Endodermal cell (in vitro differentiated cells): ENCODE measurements at regions not wholly inside any gene's neighbourhood (a gene's known extent, or its start where the extent isn't known, plus 50 kb on each side); places are given as distances from the start of the nearest gene placed in this dataset.

Experiments used
- DNase-seq: peaks from one replicate; pipeline ENCODE4 v3.0.0-alpha.2; 2017
- H3K27ac ChIP-seq: 2 replicates; pipeline ENCODE4 v1.5.1; 2013; ENCODE audit warnings: mild to moderate bottlenecking, low read depth, low read length, moderate library complexity
- H3K27me3 ChIP-seq: 2 replicates; pipeline ENCODE4 v1.6.1; 2013; ENCODE audit warnings: mild to moderate bottlenecking, low read length, moderate library complexity; ENCODE audit not compliant: insufficient read depth, control insufficient read depth, poor library complexity, severe bottlenecking
- H3K36me3 ChIP-seq: 2 replicates; pipeline ENCODE4 v1.7.0; 2013; ENCODE audit warnings: mild to moderate bottlenecking, low read length, moderate library complexity; ENCODE audit not compliant: control insufficient read depth, insufficient read depth
- H3K4me1 ChIP-seq: one replicate; pipeline ENCODE4 v1.7.0; 2013; ENCODE audit warnings: low read length; ENCODE audit not compliant: control insufficient read depth, insufficient read depth
- H3K4me3 ChIP-seq: 2 replicates; pipeline ENCODE4 v1.5.1; 2013; ENCODE audit warnings: mild to moderate bottlenecking, low read length, moderate library complexity
- H3K9ac ChIP-seq: 2 replicates; pipeline ENCODE4 v1.6.1; 2013; ENCODE audit warnings: mild to moderate bottlenecking, low read length, moderate library complexity; ENCODE audit not compliant: poor library complexity, severe bottlenecking; ENCODE audit errors: extremely low read depth
- H3K9me3 ChIP-seq: 2 replicates; pipeline ENCODE4 v1.6.1; 2013; ENCODE audit warnings: mild to moderate bottlenecking, low read length, moderate library complexity; ENCODE audit not compliant: control insufficient read depth
- H3K27ac Mint-ChIP-seq: 2 replicates; pipeline ENCODE4 v1.8.0; 2020; ENCODE audit warnings: mixed read lengths
- H3K27me3 Mint-ChIP-seq: 2 replicates; pipeline ENCODE4 v1.8.0; 2021; ENCODE audit warnings: mild to moderate bottlenecking, mixed read lengths; ENCODE audit not compliant: insufficient read depth
- H3K36me3 Mint-ChIP-seq: 2 replicates; pipeline ENCODE4 v1.8.0; 2020; ENCODE audit warnings: low read depth, mixed read lengths
- H3K4me1 Mint-ChIP-seq: 2 replicates; pipeline ENCODE4 v1.8.0; 2020; ENCODE audit warnings: mixed read lengths
- H3K4me3 Mint-ChIP-seq: 2 replicates; pipeline ENCODE4 v1.8.0; 2020; ENCODE audit warnings: mild to moderate bottlenecking, moderate library complexity, mixed read lengths
- H3K9me3 Mint-ChIP-seq: 2 replicates; pipeline ENCODE4 v1.8.0; 2020; ENCODE audit warnings: mild to moderate bottlenecking, mixed read lengths
- CTCF ChIP-seq: fragments of 200-600 bp; sonication (generic); conservative IDR thresholded peaks from 2 replicates; pipeline ENCODE4 v1.5.0; 2021; ENCODE audit warnings: antibody characterized with exemption, mild to moderate bottlenecking
- WGBS, 2 experiments: methylation state at CpG; one replicate each; pipeline versions ENCODE4 v1.1.5 to v1.1.7; 2013; ENCODE audit warnings: missing lambda C conversion rate in 2 of 2, mixed read lengths in 1 of 2; ENCODE audit not compliant: insufficient coverage in 1 of 2, insufficient read length in 1 of 2; 5-methylcytosine and 5-hydroxymethylcytosine counted together

- no peak overlapping the region for H3K4me3 Mint-ChIP-seq
- no peaks in the 10 kb centered on the region for H3K36me3 Mint-ChIP-seq
- H3K9me3 ChIP-seq: no peaks in the 10 kb centered on the region
- peaks cover 4% of the 10 kb centered on the region for H3K27me3 Mint-ChIP-seq
- H3K9me3 Mint-ChIP-seq: no peaks in the 10 kb centered on the region
- H3K27ac ChIP-seq: no peak overlapping the region
- H3K4me3 ChIP-seq: no peak overlapping the region
- no peaks in the 10 kb centered on the region for H3K4me1 Mint-ChIP-seq
- no peak for TF ChIP-seq CTCF
- WGBS, 2 experiments: 84 to 91% methylated on average over 5 to 9 of the region's 9 CpGs
- H3K36me3 ChIP-seq: no peaks in the 10 kb centered on the region
- H3K9ac ChIP-seq: no peak overlapping the region
- H3K4me1 ChIP-seq: no peaks in the 10 kb centered on the region
- DNase-seq: no peak
- H3K27me3 ChIP-seq: no peaks in the 10 kb centered on the region
- no peak overlapping the region for H3K27ac Mint-ChIP-seq
Observed at GRCh38 chr10:129343141-129343540, 123.9 kb upstream of the MGMT start.

GRCh38 chr10:129344103-129344502 lies 122.9 kb upstream of the MGMT start:
- H3K9me3 Mint-ChIP-seq: no peaks in the 10 kb centered on the region
- no peak overlapping the region for H3K4me3 Mint-ChIP-seq

GRCh38 chr10:129344731-129345355 lies 122.2 kb upstream of the MGMT start:
- no peak for TF ChIP-seq CTCF
- Histone ChIP-seq H3K9me3 (no peaks in the 10 kb centered on the region), H3K9ac (no peak overlapping the region), H3K27me3 (no peaks in the 10 kb centered on the region), H3K4me3 (no peak overlapping the region), H3K4me1 (no peaks in the 10 kb centered on the region), H3K36me3 (no peaks in the 10 kb centered on the region), H3K27ac (no peak overlapping the region)
- Mint-ChIP-seq H3K9me3 (no peaks in the 10 kb centered on the region), H3K27ac (no peak overlapping the region), H3K36me3 (no peaks in the 10 kb centered on the region), H3K4me1 (no peaks in the 10 kb centered on the region), H3K4me3 (no peak overlapping the region), H3K27me3 (peaks cover 4% of the 10 kb centered on the region)
- 96% methylated on average over 6 to 12 of the region's 12 CpGs for WGBS, 2 experiments
- DNase-seq: no peak

More at GRCh38 chr10:129344103-129344502, 122.9 kb upstream of the MGMT start:
- Histone ChIP-seq H3K9ac (no peak overlapping the region), H3K27ac (no peak overlapping the region), H3K27me3 (no peaks in the 10 kb centered on the region), H3K9me3 (no peaks in the 10 kb centered on the region), H3K4me3 (no peak overlapping the region), H3K36me3 (no peaks in the 10 kb centered on the region), H3K4me1 (no peaks in the 10 kb centered on the region)
- Mint-ChIP-seq H3K27me3 (peaks cover 4% of the 10 kb centered on the region), H3K36me3 (no peaks in the 10 kb centered on the region), H3K27ac (no peak overlapping the region), H3K4me1 (no peaks in the 10 kb centered on the region)
- DNase-seq: no peak
- WGBS, 2 experiments: 94 to 96% methylated on average over 7 to 15 of the region's 15 CpGs
- no peak for TF ChIP-seq CTCF
